Type B pancreatic cell (in vitro differentiated cells): ENCODE measurements at regions not wholly inside any gene's neighbourhood (a gene's known extent, or its start where the extent isn't known, plus 50 kb on each side); places are given as distances from the start of the nearest gene placed in this dataset.

Experiments used
- DNase-seq: peaks from one replicate; pipeline ENCODE4 v3.0.0; 2021; ENCODE audit warnings: mixed read lengths; ENCODE audit not compliant: unreplicated experiment; ENCODE audit errors: extremely low spot score
- H3K27ac Mint-ChIP-seq: 2 replicates; pipeline ENCODE4 v1.8.0; 2021; ENCODE audit warnings: mild to moderate bottlenecking, mixed read lengths
- H3K27me3 Mint-ChIP-seq: 2 replicates; pipeline ENCODE4 v1.8.0; 2021; ENCODE audit warnings: mixed read lengths
- H3K36me3 Mint-ChIP-seq: 2 replicates; pipeline ENCODE4 v1.8.0; 2021; ENCODE audit warnings: mixed read lengths
- H3K4me1 Mint-ChIP-seq: one replicate; pipeline ENCODE4 v1.8.0; 2021; ENCODE audit warnings: mixed read lengths; ENCODE audit not compliant: unreplicated experiment
- H3K4me3 Mint-ChIP-seq: 2 replicates; pipeline ENCODE4 v1.8.0; 2021; ENCODE audit warnings: mild to moderate bottlenecking, mixed read lengths
- H3K9me3 Mint-ChIP-seq: 2 replicates; pipeline ENCODE4 v1.8.0; 2021; ENCODE audit warnings: mixed read lengths
- TF ChIP-seq, protein P1 (sequence below): fragments of 200-600 bp; sonication (generic); conservative IDR thresholded peaks from 2 replicates; pipeline ENCODE4 v1.5.0; 2021; ENCODE audit warnings: antibody characterized with exemption, mild to moderate bottlenecking

DNA sequence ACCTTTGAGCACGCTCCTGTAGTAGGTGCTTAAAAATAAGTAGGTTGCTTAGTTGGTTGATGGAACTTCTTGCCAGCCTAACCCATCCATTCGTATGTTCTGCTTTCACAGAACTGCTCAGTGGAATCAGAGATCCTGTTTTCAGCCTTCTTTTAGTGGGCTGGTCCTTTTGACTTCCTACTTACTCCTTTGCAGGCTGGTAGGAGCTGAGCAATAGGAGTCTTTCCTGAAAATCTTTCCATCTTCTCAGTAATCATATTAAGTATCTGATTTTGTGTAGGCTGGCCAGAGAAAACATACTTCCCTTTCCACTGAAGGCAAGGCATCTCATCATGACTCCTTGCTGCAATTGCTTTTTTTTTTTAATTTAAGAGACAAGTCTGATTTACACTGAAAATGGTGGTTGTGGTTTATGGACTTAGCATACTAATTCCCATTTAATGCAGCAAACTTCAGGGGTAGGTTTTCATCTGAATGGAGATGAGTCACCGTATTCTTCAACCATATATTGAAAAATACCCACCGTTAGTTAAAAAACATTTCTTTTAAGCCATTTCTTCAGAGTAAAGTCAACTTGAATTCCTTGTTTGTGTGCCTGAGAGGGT lies 208.0 kb downstream of the ZNF365 start:
- Mint-ChIP-seq H3K4me1 (peaks cover 11% of the 10 kb centered on the region), H3K4me3 (no peak overlapping the region), H3K27me3 (peaks cover 4% of the 10 kb centered on the region), H3K9me3 (no peaks in the 10 kb centered on the region), H3K27ac (no peak overlapping the region), H3K36me3 (no peaks in the 10 kb centered on the region)
- DNase-seq: no peak
- TF ChIP-seq, protein P1, sequence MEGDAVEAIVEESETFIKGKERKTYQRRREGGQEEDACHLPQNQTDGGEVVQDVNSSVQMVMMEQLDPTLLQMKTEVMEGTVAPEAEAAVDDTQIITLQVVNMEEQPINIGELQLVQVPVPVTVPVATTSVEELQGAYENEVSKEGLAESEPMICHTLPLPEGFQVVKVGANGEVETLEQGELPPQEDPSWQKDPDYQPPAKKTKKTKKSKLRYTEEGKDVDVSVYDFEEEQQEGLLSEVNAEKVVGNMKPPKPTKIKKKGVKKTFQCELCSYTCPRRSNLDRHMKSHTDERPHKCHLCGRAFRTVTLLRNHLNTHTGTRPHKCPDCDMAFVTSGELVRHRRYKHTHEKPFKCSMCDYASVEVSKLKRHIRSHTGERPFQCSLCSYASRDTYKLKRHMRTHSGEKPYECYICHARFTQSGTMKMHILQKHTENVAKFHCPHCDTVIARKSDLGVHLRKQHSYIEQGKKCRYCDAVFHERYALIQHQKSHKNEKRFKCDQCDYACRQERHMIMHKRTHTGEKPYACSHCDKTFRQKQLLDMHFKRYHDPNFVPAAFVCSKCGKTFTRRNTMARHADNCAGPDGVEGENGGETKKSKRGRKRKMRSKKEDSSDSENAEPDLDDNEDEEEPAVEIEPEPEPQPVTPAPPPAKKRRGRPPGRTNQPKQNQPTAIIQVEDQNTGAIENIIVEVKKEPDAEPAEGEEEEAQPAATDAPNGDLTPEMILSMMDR: no peak

DNA sequence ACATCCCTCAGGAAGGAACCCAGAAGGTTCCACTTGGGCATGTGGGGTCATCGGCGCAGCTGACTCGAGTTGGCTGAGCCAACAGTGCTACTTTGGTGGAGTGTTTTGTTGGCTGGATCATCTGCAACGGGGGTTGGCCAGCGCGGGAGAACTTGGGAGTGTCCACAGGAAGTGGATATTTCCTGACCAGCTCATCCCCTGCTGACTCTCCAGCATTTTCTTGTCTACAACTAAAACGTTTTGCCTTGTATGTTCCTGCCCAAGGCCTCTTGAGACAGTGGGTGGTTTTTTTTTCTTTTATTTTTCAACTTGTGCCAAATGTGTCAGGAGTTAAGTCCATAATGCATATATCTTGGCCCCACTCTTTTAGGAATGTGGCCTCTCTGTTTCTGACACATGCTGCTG lies 208.6 kb downstream of the ZNF365 start:
- TF ChIP-seq, protein P1: no peak
- no peak overlapping the region for H3K4me3 Mint-ChIP-seq
- no peaks in the 10 kb centered on the region for H3K9me3 Mint-ChIP-seq
- H3K27ac Mint-ChIP-seq: no peak overlapping the region
- no peaks in the 10 kb centered on the region for H3K36me3 Mint-ChIP-seq
- peaks cover 4% of the 10 kb centered on the region for H3K27me3 Mint-ChIP-seq
- no peak for DNase-seq
- peaks cover 6% of the 10 kb centered on the region for H3K4me1 Mint-ChIP-seq

DNA sequence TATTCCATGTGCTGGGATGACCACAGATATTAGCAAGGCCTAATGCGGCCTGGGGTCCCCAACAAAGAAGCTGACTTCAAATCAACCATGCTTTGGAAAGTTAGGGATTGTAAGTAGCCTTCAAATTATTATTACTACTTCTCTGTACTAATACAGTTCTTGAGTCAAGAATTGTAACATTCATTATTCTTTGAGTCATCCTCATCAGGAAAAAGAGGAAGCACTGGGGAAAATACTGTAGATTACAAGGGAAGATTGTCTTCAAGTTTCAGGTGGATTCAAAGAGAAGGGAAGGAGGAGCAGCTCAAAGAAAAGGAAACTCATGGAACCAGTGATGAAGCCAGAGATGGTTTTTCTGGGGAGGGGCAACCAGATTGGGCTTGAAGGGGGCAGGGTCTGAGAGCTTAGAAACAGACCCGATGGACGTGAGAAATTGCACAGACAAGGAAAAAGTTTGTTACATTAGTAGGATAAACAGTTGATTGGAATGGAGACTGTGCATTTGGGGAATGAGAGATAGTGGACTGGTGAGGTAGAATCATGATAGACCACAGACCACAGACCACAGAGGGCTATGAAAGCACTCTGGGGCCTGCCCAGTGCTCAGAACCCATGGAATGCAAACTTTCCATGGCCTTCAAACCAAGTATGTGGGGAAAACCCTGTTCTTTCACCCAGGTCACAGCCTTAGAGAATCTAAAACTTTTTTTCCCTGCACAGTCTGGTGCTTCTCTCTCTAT lies 209.9 kb downstream of the ZNF365 start:
- Mint-ChIP-seq H3K36me3 (no peaks in the 10 kb centered on the region), H3K4me3 (no peak overlapping the region), H3K9me3 (no peaks in the 10 kb centered on the region), H3K27me3 (peaks cover 4% of the 10 kb centered on the region), H3K27ac (no peak overlapping the region), H3K4me1 (no peaks in the 10 kb centered on the region)
- TF ChIP-seq, protein P1: no peak
- no peak for DNase-seq

DNA sequence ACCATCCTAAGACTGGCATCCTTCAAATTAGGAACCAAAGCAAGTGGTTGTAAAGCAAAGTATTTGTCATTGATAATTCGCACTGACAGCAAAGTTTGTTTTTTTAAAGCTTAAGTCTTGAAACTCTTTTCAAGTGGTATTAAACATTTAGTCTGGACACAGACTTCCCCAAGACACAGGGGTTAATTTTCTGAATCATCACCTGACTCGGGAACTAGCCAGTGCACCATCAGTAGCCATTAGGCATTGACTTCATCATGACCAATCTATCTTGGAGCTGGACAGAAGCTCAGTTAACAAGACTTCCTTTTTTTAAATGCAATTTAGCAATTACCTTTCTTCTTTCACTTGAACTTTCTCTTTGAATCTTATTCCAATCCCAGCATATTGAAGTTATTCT lies 210.6 kb downstream of the ZNF365 start:
- no peak for DNase-seq
- Mint-ChIP-seq H3K4me1 (no peaks in the 10 kb centered on the region), H3K36me3 (no peaks in the 10 kb centered on the region), H3K27me3 (peaks cover 4% of the 10 kb centered on the region), H3K9me3 (no peaks in the 10 kb centered on the region), H3K27ac (no peak overlapping the region), H3K4me3 (no peak overlapping the region)
- TF ChIP-seq, protein P1: no peak

DNA sequence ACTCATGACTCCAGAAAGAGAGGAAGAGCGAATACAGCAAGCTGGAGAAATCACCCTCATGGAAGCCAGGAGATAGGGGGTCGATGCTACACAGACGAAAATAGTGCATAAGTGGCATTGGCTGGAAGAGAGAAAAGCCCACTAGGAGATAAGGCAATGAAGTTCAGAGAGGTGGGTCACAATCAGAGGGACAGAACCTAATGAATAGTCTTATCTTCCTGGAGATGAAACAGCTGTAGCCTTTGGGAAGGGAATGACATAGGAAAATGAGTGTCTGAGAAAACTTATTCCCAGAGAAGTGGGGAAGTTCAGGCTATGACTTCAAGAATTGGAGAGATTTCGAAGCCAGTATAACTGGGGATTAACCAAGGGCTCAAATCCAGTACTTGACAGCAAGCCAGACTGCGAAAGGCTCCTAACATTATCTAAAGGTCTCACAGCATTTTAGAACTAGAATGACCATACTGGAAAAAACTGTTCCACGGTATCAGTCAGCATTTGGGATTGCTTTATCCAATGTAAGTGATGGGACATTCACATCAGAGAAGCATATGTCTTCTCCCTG lies 211.1 kb downstream of the ZNF365 start:
- Mint-ChIP-seq H3K36me3 (no peaks in the 10 kb centered on the region), H3K4me3 (no peak overlapping the region), H3K9me3 (no peaks in the 10 kb centered on the region), H3K4me1 (no peaks in the 10 kb centered on the region), H3K27ac (no peak overlapping the region), H3K27me3 (peaks cover 4% of the 10 kb centered on the region)
- no peak for DNase-seq
- TF ChIP-seq, protein P1: no peak
